Endodermal cell (in vitro differentiated cells): ENCODE measurements at regions not wholly inside any gene's neighbourhood (a gene's known extent, or its start where the extent isn't known, plus 50 kb on each side); places are given as distances from the start of the nearest gene placed in this dataset.

ENCODE experiments used
- DNase-seq: peaks from one replicate; pipeline ENCODE4 v3.0.0-alpha.2; 2017
- H3K27ac ChIP-seq: 2 replicates; pipeline ENCODE4 v1.5.1; 2013; ENCODE audit warnings: mild to moderate bottlenecking, low read depth, low read length, moderate library complexity
- H3K27me3 ChIP-seq: 2 replicates; pipeline ENCODE4 v1.6.1; 2013; ENCODE audit warnings: mild to moderate bottlenecking, low read length, moderate library complexity; ENCODE audit not compliant: insufficient read depth, control insufficient read depth, poor library complexity, severe bottlenecking
- H3K36me3 ChIP-seq: 2 replicates; pipeline ENCODE4 v1.7.0; 2013; ENCODE audit warnings: mild to moderate bottlenecking, low read length, moderate library complexity; ENCODE audit not compliant: control insufficient read depth, insufficient read depth
- H3K4me1 ChIP-seq: one replicate; pipeline ENCODE4 v1.7.0; 2013; ENCODE audit warnings: low read length; ENCODE audit not compliant: control insufficient read depth, insufficient read depth
- H3K4me3 ChIP-seq: 2 replicates; pipeline ENCODE4 v1.5.1; 2013; ENCODE audit warnings: mild to moderate bottlenecking, low read length, moderate library complexity
- H3K9ac ChIP-seq: 2 replicates; pipeline ENCODE4 v1.6.1; 2013; ENCODE audit warnings: mild to moderate bottlenecking, low read length, moderate library complexity; ENCODE audit not compliant: poor library complexity, severe bottlenecking; ENCODE audit errors: extremely low read depth
- H3K9me3 ChIP-seq: 2 replicates; pipeline ENCODE4 v1.6.1; 2013; ENCODE audit warnings: mild to moderate bottlenecking, low read length, moderate library complexity; ENCODE audit not compliant: control insufficient read depth
- H3K27ac Mint-ChIP-seq: 2 replicates; pipeline ENCODE4 v1.8.0; 2020; ENCODE audit warnings: mixed read lengths
- H3K27me3 Mint-ChIP-seq: 2 replicates; pipeline ENCODE4 v1.8.0; 2021; ENCODE audit warnings: mild to moderate bottlenecking, mixed read lengths; ENCODE audit not compliant: insufficient read depth
- H3K36me3 Mint-ChIP-seq: 2 replicates; pipeline ENCODE4 v1.8.0; 2020; ENCODE audit warnings: low read depth, mixed read lengths
- H3K4me1 Mint-ChIP-seq: 2 replicates; pipeline ENCODE4 v1.8.0; 2020; ENCODE audit warnings: mixed read lengths
- H3K4me3 Mint-ChIP-seq: 2 replicates; pipeline ENCODE4 v1.8.0; 2020; ENCODE audit warnings: mild to moderate bottlenecking, moderate library complexity, mixed read lengths
- H3K9me3 Mint-ChIP-seq: 2 replicates; pipeline ENCODE4 v1.8.0; 2020; ENCODE audit warnings: mild to moderate bottlenecking, mixed read lengths
- CTCF ChIP-seq: fragments of 200-600 bp; sonication (generic); conservative IDR thresholded peaks from 2 replicates; pipeline ENCODE4 v1.5.0; 2021; ENCODE audit warnings: antibody characterized with exemption, mild to moderate bottlenecking
- WGBS, 2 experiments: methylation state at CpG; one replicate each; pipeline versions ENCODE4 v1.1.5 to v1.1.7; 2013; ENCODE audit warnings: missing lambda C conversion rate in 2 of 2, mixed read lengths in 1 of 2; ENCODE audit not compliant: insufficient coverage in 1 of 2, insufficient read length in 1 of 2; 5-methylcytosine and 5-hydroxymethylcytosine counted together

GRCh38 chr12:42767326-42767954 lies 177.9 kb upstream of the PRICKLE1 start:
- H3K27me3 ChIP-seq = no peaks in the 10 kb centered on the region
- H3K4me3 Mint-ChIP-seq = no peak overlapping the region
- peaks cover 11% of the 10 kb centered on the region for H3K9me3 Mint-ChIP-seq
- H3K4me1 ChIP-seq = peaks cover 12% of the 10 kb centered on the region
- no peak overlapping the region for H3K27ac ChIP-seq
- H3K27me3 Mint-ChIP-seq = no peaks in the 10 kb centered on the region
- no peak for DNase-seq
- H3K4me3 ChIP-seq = no peak overlapping the region
- no peaks in the 10 kb centered on the region for H3K36me3 ChIP-seq
- 94 to 98% methylated on average over 4 to 6 of the region's 7 CpGs for WGBS, 2 experiments
- no peaks in the 10 kb centered on the region for H3K36me3 Mint-ChIP-seq
- H3K4me1 Mint-ChIP-seq = peaks cover 8% of the 10 kb centered on the region
- no peak overlapping the region for H3K9ac ChIP-seq
- H3K27ac Mint-ChIP-seq = no peak overlapping the region
- H3K9me3 ChIP-seq = peaks cover 19% of the 10 kb centered on the region
- no peak for TF ChIP-seq CTCF

GRCh38 chr12:42766754-42767153 lies 177.2 kb upstream of the PRICKLE1 start:
- Mint-ChIP-seq H3K27ac (no peak overlapping the region), H3K4me1 (peaks cover 8% of the 10 kb centered on the region), H3K9me3 (peaks cover 6% of the 10 kb centered on the region), H3K36me3 (no peaks in the 10 kb centered on the region), H3K27me3 (no peaks in the 10 kb centered on the region), H3K4me3 (no peak overlapping the region)
- Histone ChIP-seq H3K4me1 (peaks cover 12% of the 10 kb centered on the region), H3K27ac (no peak overlapping the region), H3K9ac (no peak overlapping the region), H3K9me3 (peaks cover 12% of the 10 kb centered on the region), H3K4me3 (no peak overlapping the region), H3K36me3 (no peaks in the 10 kb centered on the region), H3K27me3 (no peaks in the 10 kb centered on the region)
- no peak for TF ChIP-seq CTCF
- DNase-seq = no peak
- 91% methylated on average over 4 of the region's 4 CpGs; no CpG with 5 or more reads in 1 of the 2 experiments for WGBS, 2 experiments

DNA sequence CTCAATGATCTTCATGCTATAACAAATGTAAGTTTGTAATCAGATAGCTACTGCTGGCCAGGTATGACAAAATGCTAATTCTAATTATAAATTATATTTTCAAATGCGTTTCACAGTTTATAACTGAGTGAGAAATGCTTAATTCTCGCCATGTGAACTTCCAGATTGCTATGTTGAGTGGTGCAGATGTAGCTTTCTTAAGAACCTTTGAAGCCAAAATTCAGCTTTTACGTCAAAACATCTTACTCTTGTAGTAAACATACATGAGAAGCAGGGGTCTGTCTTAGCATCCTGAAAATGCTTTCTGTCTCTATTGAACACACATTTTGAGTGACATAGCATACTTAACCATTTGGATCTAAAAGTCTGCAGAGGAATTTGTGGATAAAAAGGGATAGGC lies 176.5 kb upstream of the PRICKLE1 start:
- Histone ChIP-seq H3K9me3 (peaks cover 4% of the 10 kb centered on the region), H3K27me3 (no peaks in the 10 kb centered on the region), H3K27ac (no peak overlapping the region), H3K4me1 (peaks cover 12% of the 10 kb centered on the region), H3K4me3 (no peak overlapping the region), H3K9ac (no peak overlapping the region), H3K36me3 (no peaks in the 10 kb centered on the region)
- no peaks in the 10 kb centered on the region for H3K9me3 Mint-ChIP-seq
- TF ChIP-seq CTCF = no peak
- H3K4me3 Mint-ChIP-seq = no peak overlapping the region
- DNase-seq = no peak
- H3K36me3 Mint-ChIP-seq = no peaks in the 10 kb centered on the region
- peaks cover 8% of the 10 kb centered on the region for H3K4me1 Mint-ChIP-seq
- 92% methylated on average over 3 of the region's 3 CpGs; no CpG with 5 or more reads in 1 of the 2 experiments for WGBS, 2 experiments
- H3K27me3 Mint-ChIP-seq = no peaks in the 10 kb centered on the region
- H3K27ac Mint-ChIP-seq = no peak overlapping the region
